ENCODE measurements at regions not wholly inside any gene's neighbourhood (a gene's known extent, or its start where the extent isn't known, plus 50 kb on each side); places are given as distances from the start of the nearest gene placed in this dataset.

- Mint-ChIP-seq H3K9me3 (no peaks in the 10 kb centered on the region), H3K4me1 (no peaks in the 10 kb centered on the region), H3K27me3 (peaks cover 16% of the 10 kb centered on the region), H3K27ac (no peak overlapping the region), H3K4me3 (no peak overlapping the region)
- ATAC-seq (no peak), DNase-seq (no peak)
Measured at GRCh38 chr1:55962472-55962871, 616.9 kb downstream of the PLPP3 start.

- H3K4me1 Mint-ChIP-seq: no peaks in the 10 kb centered on the region
- ATAC-seq: no peak
- H3K27ac Mint-ChIP-seq: no peak overlapping the region
- no peak overlapping the region for H3K4me3 Mint-ChIP-seq
- no peak for DNase-seq
- H3K9me3 Mint-ChIP-seq: no peaks in the 10 kb centered on the region
- peaks cover 8% of the 10 kb centered on the region for H3K27me3 Mint-ChIP-seq
Measured at GRCh38 chr1:55959136-55959548, 620.2 kb downstream of the PLPP3 start.

DNA sequence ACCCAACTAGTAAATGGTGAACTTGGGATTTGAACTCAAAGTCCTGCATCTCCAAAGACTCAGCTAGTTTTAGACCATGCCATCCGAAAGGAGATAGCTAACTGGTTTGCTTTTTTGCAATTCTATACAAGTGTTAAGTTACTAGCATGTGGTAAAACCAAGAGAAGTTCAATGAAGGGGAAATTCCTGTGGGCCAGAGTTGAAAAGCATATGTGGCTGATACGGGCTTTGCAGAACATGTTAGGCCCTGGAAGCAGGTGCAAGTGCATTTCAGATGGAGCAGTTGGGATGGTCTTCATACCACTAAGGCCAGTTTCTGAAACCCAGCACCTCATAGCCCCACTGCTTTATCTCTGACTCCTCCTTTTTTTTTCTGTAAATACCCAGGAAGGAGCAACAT lies 620.9 kb downstream of the PLPP3 start:
- Mint-ChIP-seq H3K4me1 (no peaks in the 10 kb centered on the region), H3K9me3 (no peaks in the 10 kb centered on the region), H3K27ac (no peak overlapping the region), H3K4me3 (no peak overlapping the region), H3K27me3 (peaks cover 8% of the 10 kb centered on the region)
- ATAC-seq (no peak), DNase-seq (no peak)

GRCh38 chr1:55957276-55957675 lies 622.1 kb downstream of the PLPP3 start:
- ATAC-seq (no peak), DNase-seq (no peak)
- Mint-ChIP-seq H3K27ac (no peak overlapping the region), H3K4me1 (no peaks in the 10 kb centered on the region), H3K27me3 (peaks cover 8% of the 10 kb centered on the region), H3K4me3 (no peak overlapping the region), H3K9me3 (no peaks in the 10 kb centered on the region)

- H3K4me3 Mint-ChIP-seq: no peak overlapping the region
- H3K9me3 Mint-ChIP-seq: no peaks in the 10 kb centered on the region
- DNase-seq (no peak), ATAC-seq (no peak)
- H3K4me1 Mint-ChIP-seq: no peaks in the 10 kb centered on the region
- no peaks in the 10 kb centered on the region for H3K27me3 Mint-ChIP-seq
- no peak overlapping the region for H3K27ac Mint-ChIP-seq
Measured at GRCh38 chr1:55955016-55955621, 624.2 kb downstream of the PLPP3 start.

DNA sequence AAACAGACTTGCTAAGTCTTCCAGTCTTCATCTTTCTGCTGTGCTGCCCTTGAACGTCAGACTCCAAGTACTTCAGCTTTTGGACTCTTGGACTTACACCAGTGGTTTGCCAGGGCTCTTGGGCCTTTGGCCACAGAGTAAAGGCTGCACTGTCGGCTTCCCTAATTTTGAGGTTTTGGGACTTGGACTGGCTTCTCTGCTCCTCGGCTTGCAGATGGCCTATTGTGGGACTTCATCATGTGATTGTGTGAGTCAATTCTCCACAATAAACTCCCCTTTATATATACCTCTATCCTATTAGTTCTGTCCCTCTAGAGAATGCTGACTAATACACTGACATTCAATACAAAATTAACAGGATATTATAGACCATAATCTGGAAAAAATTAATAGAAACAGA lies 628.1 kb downstream of the PLPP3 start:
- ATAC-seq: no peak
- no peak overlapping the region for H3K27ac Mint-ChIP-seq
- H3K4me3 Mint-ChIP-seq: no peak overlapping the region
- peaks cover 10% of the 10 kb centered on the region for H3K27me3 Mint-ChIP-seq
- peaks cover 0 to 4% of the 10 kb centered on the region in 2 donors for H3K9me3 Mint-ChIP-seq
- no peak for DNase-seq
- H3K4me1 Mint-ChIP-seq: no peaks in the 10 kb centered on the region

- Mint-ChIP-seq H3K27ac (peak overlapping the region in 1 of 2 donors; percentile 19), H3K9me3 (peaks cover 0 to 4% of the 10 kb centered on the region in 2 donors), H3K27me3 (peaks cover 17% of the 10 kb centered on the region), H3K4me1 (no peaks in the 10 kb centered on the region), H3K4me3 (no peak overlapping the region)
- no peak for ATAC-seq
- DNase-seq: no peak
Measured at GRCh38 chr1:55947446-55947845, 631.9 kb downstream of the PLPP3 start.

GRCh38 chr1:55943721-55944435 lies 635.5 kb downstream of the PLPP3 start:
- Mint-ChIP-seq H3K4me1 (no peaks in the 10 kb centered on the region), H3K27me3 (peaks cover 17% of the 10 kb centered on the region), H3K4me3 (no peak overlapping the region), H3K9me3 (peaks cover 0 to 4% of the 10 kb centered on the region in 2 donors), H3K27ac (no peak overlapping the region)
- no peak for ATAC-seq
- DNase-seq: no peak

DNA sequence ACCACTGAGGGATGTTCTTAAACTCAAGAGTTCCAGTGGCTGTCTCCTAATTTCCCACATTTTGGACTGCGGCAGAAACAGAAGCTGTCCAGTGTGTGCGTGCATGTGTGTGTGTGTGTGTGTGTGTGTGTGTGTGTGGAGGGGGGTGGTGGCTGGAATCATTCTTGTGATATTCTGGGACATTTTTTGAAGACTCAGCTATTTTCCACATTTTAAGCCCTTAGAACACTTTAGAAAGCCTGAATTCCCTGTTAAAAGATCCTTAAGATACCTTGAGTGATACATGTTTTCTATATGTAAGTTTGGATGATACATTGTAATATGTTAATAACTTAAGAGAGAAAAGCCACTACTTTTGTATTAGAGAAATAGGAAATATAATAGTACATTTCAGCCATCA lies 636.4 kb downstream of the PLPP3 start:
- Mint-ChIP-seq H3K27ac (no peak overlapping the region), H3K27me3 (peaks cover 17% of the 10 kb centered on the region), H3K4me3 (no peak overlapping the region), H3K4me1 (no peaks in the 10 kb centered on the region), H3K9me3 (peaks cover 0 to 2% of the 10 kb centered on the region in 2 donors)
- ATAC-seq (no peak), DNase-seq (no peak)

- H3K4me1 Mint-ChIP-seq: no peaks in the 10 kb centered on the region
- H3K27me3 Mint-ChIP-seq: peaks cover 7% of the 10 kb centered on the region
Measured at GRCh38 chr1:55939866-55940265, 639.5 kb downstream of the PLPP3 start.

DNA sequence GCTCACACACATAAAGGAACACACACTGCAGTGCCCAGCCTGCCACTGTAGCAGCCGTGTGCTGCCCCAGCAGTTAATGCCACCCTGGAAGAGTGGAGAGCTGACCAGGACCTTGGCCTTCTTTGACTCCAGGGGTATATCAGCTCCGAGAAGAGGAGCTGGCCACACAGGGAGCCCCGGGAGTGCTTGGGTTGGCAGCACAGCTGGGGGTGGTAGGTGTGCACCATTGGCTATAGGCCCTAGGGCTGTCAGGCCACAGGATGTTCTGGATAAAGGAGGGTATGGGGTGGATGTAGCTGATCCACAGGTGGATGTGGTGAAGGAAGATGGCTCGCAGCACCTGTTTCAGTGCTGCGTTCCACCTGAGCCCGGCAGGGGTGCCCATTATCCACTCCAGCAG lies 640.5 kb downstream of the PLPP3 start:
- Mint-ChIP-seq H3K27ac (no peak overlapping the region), H3K4me1 (no peaks in the 10 kb centered on the region), H3K4me3 (no peak overlapping the region), H3K9me3 (peaks cover 5 to 7% of the 10 kb centered on the region in 2 donors), H3K27me3 (peaks cover 4% of the 10 kb centered on the region)
- ATAC-seq (no peak), DNase-seq (no peak)

More at GRCh38 chr1:55939866-55940265, 639.5 kb downstream of the PLPP3 start:
- DNase-seq: no peak
- Mint-ChIP-seq H3K27ac (no peak overlapping the region), H3K4me3 (no peak overlapping the region), H3K9me3 (peaks cover 2 to 5% of the 10 kb centered on the region in 2 donors)
- no peak for ATAC-seq

GRCh38 chr1:55938376-55938850 lies 641.0 kb downstream of the PLPP3 start:
- DNase-seq (no peak), ATAC-seq (no peak)
- Mint-ChIP-seq H3K4me1 (no peaks in the 10 kb centered on the region), H3K9me3 (peaks cover 5 to 7% of the 10 kb centered on the region in 2 donors), H3K27me3 (no peaks in the 10 kb centered on the region), H3K4me3 (no peak overlapping the region), H3K27ac (no peak overlapping the region)

- no peak overlapping the region for H3K27ac Mint-ChIP-seq
- H3K9me3 Mint-ChIP-seq: peaks cover 5 to 7% of the 10 kb centered on the region in 2 donors
- no peaks in the 10 kb centered on the region for H3K27me3 Mint-ChIP-seq
- ATAC-seq: peak; percentile 28
- DNase-seq: no peak
- no peak overlapping the region for H3K4me3 Mint-ChIP-seq
- no peaks in the 10 kb centered on the region for H3K4me1 Mint-ChIP-seq
Measured at GRCh38 chr1:55937840-55938375, 641.5 kb downstream of the PLPP3 start.

DNA sequence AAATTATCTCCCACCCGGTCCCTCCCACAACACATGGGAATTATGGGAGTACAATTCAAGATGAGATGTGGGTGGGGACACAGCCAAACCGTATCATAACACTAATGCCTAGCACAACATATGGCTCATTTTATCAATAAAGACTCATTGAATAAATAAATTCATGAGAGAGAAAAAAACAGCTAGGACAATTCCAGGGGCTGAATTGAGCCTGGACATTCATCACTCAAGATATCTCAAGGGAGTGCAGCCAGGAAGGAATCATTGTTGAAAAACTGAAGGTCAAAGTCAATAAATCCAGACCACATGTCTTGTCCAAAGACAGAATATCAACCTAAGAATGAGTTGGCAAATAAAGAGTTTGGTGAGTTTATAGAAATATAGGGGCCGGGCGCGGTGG lies 644.1 kb downstream of the PLPP3 start:
- no peaks in the 10 kb centered on the region for H3K4me1 Mint-ChIP-seq
- ATAC-seq: no peak
- no peaks in the 10 kb centered on the region for H3K27me3 Mint-ChIP-seq
- H3K27ac Mint-ChIP-seq: no peak overlapping the region
- H3K9me3 Mint-ChIP-seq: peaks cover 5 to 7% of the 10 kb centered on the region in 2 donors
- no peak for DNase-seq
- H3K4me3 Mint-ChIP-seq: no peak overlapping the region

DNA sequence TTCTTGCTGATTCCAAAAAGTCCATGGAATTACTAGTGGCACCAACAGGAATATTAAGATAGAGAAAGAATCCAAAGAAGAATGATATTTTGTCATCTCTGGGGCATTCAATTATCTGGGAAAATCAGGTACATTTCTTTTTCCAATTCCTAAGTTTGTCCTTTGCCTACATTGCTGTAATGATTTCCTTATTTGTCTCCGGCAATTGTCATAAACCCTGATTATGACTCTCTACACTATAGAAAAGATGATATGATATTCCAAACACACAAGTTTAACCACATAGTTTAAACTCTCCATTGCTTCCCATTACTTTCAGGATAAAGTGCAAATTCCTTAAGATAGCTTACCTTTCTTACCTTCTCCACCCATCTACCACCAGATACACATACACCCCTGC lies 647.0 kb downstream of the PLPP3 start:
- H3K27me3 Mint-ChIP-seq: peaks cover 3% of the 10 kb centered on the region
- no peak overlapping the region for H3K27ac Mint-ChIP-seq
- H3K9me3 Mint-ChIP-seq: peaks cover 5 to 7% of the 10 kb centered on the region in 2 donors
- DNase-seq (no peak), ATAC-seq (no peak)
- no peak overlapping the region for H3K4me3 Mint-ChIP-seq
- H3K4me1 Mint-ChIP-seq: no peaks in the 10 kb centered on the region
